Stimulated activated CD8-positive, alpha-beta memory T cell treated with anti-CD3 and anti-CD28 coated beads, Interleukin-4, amount 100 ng/mL, for 48 hours (primary cell): ENCODE measurements at regions not wholly inside any gene's neighbourhood (a gene's known extent, or its start where the extent isn't known, plus 50 kb on each side); places are given as distances from the start of the nearest gene placed in this dataset.
A peak's percentile ranks its signal among the peaks of the same experiment; 100 is the strongest.
"Not testable (repeated sequence)": the region's sequence is repeated elsewhere in the genome, so short reads cannot be mapped to it uniquely, and the experiment has no call there.

Experiments used
- DNase-seq: peaks from one replicate; pipeline ENCODE4 v3.0.0-alpha.2; 2020

GRCh38 chr2:49661809-49662208, 507.5 kb upstream of the FSHR start:
- no peak for DNase-seq

- DNase-seq = no peak
These were observed 502.5 kb upstream of the FSHR start for GRCh38 chr2:49656853-49657252.

GRCh38 chr2:49643149-49643548, 488.8 kb upstream of the FSHR start:
- no peak for DNase-seq

- DNase-seq = no peak
These were observed 486.3 kb upstream of the FSHR start for GRCh38 chr2:49640630-49641029.

- DNase-seq = no peak
These were observed 466.7 kb upstream of the FSHR start for GRCh38 chr2:49621016-49621415.

- DNase-seq = no peak
These were observed 465.5 kb upstream of the FSHR start for GRCh38 chr2:49619804-49620203.

GRCh38 chr2:49618491-49618890, 464.2 kb upstream of the FSHR start:
- DNase-seq = no peak

GRCh38 chr2:49616800-49617199, 462.5 kb upstream of the FSHR start:
- no peak for DNase-seq

- DNase-seq = not testable (repeated sequence)
These were observed 457.5 kb upstream of the FSHR start for GRCh38 chr2:49611796-49612195.

- no peak for DNase-seq
These were observed 446.2 kb upstream of the FSHR start for GRCh38 chr2:49600524-49600923.

- DNase-seq = no peak
These were observed 443.9 kb upstream of the FSHR start for GRCh38 chr2:49598231-49598630.

GRCh38 chr2:49585921-49586320, 431.6 kb upstream of the FSHR start:
- no peak for DNase-seq

- no peak for DNase-seq
These were observed 428.6 kb upstream of the FSHR start for GRCh38 chr2:49582946-49583345.

GRCh38 chr2:49577041-49577440, 422.7 kb upstream of the FSHR start:
- no peak for DNase-seq

GRCh38 chr2:49569176-49569575, 414.9 kb upstream of the FSHR start:
- DNase-seq = no peak

GRCh38 chr2:49567811-49568600, 413.7 kb upstream of the FSHR start:
- DNase-seq = no peak

- DNase-seq = no peak
These were observed 412.7 kb upstream of the FSHR start for GRCh38 chr2:49567021-49567420.

GRCh38 chr2:49553658-49554057, 399.3 kb upstream of the FSHR start:
- no peak for DNase-seq

GRCh38 chr2:49532702-49533101, 378.4 kb upstream of the FSHR start:
- no peak for DNase-seq

- DNase-seq = no peak
These were observed 361.9 kb upstream of the FSHR start for GRCh38 chr2:49515996-49516782.

- DNase-seq = no peak
These were observed 359.9 kb upstream of the FSHR start for GRCh38 chr2:49514201-49514600.

- DNase-seq = peak; percentile 24
These were observed 336.4 kb upstream of the FSHR start for GRCh38 chr2:49490710-49491109.

- no peak for DNase-seq
These were observed 332.8 kb upstream of the FSHR start for GRCh38 chr2:49487139-49487538.

GRCh38 chr2:49480520-49480919, 326.2 kb upstream of the FSHR start:
- DNase-seq = no peak
